Neural progenitor cell (in vitro differentiated cells): ENCODE measurements at regions not wholly inside any gene's neighbourhood (a gene's known extent, or its start where the extent isn't known, plus 50 kb on each side); places are given as distances from the start of the nearest gene placed in this dataset.

Experiments
- CTCF ChIP-seq: fragments of 200-600 bp; sonication (generic); IDR thresholded peaks from 2 replicates; pipeline ENCODE4 v1.5.1; 2017; ENCODE audit warnings: antibody characterized with exemption, mild to moderate bottlenecking
- EZH2 ChIP-seq: fragments of 200-600 bp; sonication (generic); IDR thresholded peaks from 2 replicates; pipeline ENCODE4 v1.6.1; 2017; ENCODE audit warnings: antibody characterized with exemption, mild to moderate bottlenecking, moderate library complexity
- EZH2phosphoT487 ChIP-seq: fragments of 200-600 bp; sonication (generic); IDR thresholded peaks from 2 replicates; pipeline ENCODE4 v1.6.1; 2017; ENCODE audit warnings: antibody characterized with exemption

- TF ChIP-seq CTCF (no peak), EZH2 (no peak), EZH2phosphoT487 (no peak)
Observed at GRCh38 chr12:91249518-91250272, 67.1 kb upstream of the DCN start.
